Skeletal muscle satellite cell (primary cell): ENCODE measurements at regions not wholly inside any gene's neighbourhood (a gene's known extent, or its start where the extent isn't known, plus 50 kb on each side); places are given as distances from the start of the nearest gene placed in this dataset.
"Not testable (repeated sequence)": the region's sequence is repeated elsewhere in the genome, so short reads cannot be mapped to it uniquely, and the experiment has no call there.

Source experiments
- H3K27me3 ChIP-seq: 2 replicates; pipeline ENCODE4 v1.7.0; 2013; ENCODE audit warnings: low read length; ENCODE audit not compliant: control insufficient read depth, insufficient read depth
- H3K36me3 ChIP-seq: 2 replicates; pipeline ENCODE4 v1.7.0; 2013; ENCODE audit warnings: mild to moderate bottlenecking, control low read depth, low read length; ENCODE audit not compliant: insufficient read depth
- H3K4me1 ChIP-seq: 2 replicates; pipeline ENCODE4 v1.7.0; 2013; ENCODE audit warnings: low read length; ENCODE audit not compliant: control insufficient read depth, insufficient read depth
- H3K4me2 ChIP-seq: 2 replicates; pipeline ENCODE4 v1.7.0; 2013; ENCODE audit warnings: mild to moderate bottlenecking, low read length
- H3K4me3 ChIP-seq: 2 replicates; pipeline ENCODE4 v1.7.0; 2013; ENCODE audit warnings: low read length
- H3K9ac ChIP-seq: 2 replicates; pipeline ENCODE4 v1.7.0; 2013; ENCODE audit warnings: mild to moderate bottlenecking, low read depth, low read length, moderate library complexity
- H3K9me3 ChIP-seq: replicated peaks from 2 replicates; pipeline ENCODE4 v1.7.0; 2013; ENCODE audit warnings: mild to moderate bottlenecking, control low read depth, low read length

GRCh38 chr2:67318993-67319481, 78.1 kb upstream of the ETAA1 start:
- no peaks in the 10 kb centered on the region for H3K9me3 ChIP-seq
- no peaks in the 10 kb centered on the region for H3K27me3 ChIP-seq
- H3K4me1 ChIP-seq, result peaks cover 5% of the 10 kb centered on the region
- H3K9ac ChIP-seq, result no peak overlapping the region
- no peak overlapping the region for H3K4me3 ChIP-seq
- no peaks in the 10 kb centered on the region for H3K36me3 ChIP-seq
- no peak overlapping the region for H3K4me2 ChIP-seq

DNA sequence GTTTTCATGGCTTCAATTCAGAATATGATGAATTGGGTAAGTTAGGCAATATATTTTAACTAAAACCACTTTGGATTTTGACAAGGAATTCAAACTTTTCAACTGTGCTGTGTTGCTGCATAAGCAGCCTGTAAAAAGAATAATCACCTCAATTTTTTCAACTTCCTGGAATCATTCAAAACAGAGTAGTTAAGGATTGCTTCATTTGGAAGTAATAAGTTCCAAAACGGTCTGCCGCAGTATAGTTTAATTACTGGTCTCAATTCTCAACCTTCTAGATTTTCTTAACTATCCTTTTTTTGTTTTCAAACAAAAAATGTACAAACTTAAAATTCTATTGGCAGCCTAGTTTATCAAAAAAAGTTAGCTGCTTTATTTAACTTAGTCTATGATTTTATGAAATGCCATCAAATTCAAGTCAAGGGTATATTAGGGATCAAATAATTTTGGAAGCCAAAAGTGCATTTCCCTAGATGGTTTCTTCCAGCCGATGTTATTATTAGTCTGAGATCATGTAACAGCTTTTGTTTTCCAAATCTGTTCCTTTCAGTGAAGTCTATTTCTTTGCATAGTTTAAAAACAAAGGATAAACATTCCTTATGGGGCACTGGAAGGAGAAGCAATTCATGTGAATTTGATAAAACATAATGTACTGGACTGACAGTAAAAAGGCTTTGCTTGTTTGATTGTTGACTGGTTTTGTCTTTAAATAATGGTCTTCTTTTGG, 76.1 kb upstream of the ETAA1 start:
- Histone ChIP-seq H3K4me1 (peaks cover 5% of the 10 kb centered on the region), H3K27me3 (no peaks in the 10 kb centered on the region), H3K36me3 (no peaks in the 10 kb centered on the region), H3K4me2 (no peak overlapping the region), H3K4me3 (no peak overlapping the region), H3K9me3 (no peaks in the 10 kb centered on the region), H3K9ac (no peak overlapping the region)

- Histone ChIP-seq H3K4me1 (peaks cover 5% of the 10 kb centered on the region), H3K4me2 (no peak overlapping the region), H3K27me3 (no peaks in the 10 kb centered on the region), H3K9me3 (no peaks in the 10 kb centered on the region), H3K9ac (no peak overlapping the region), H3K36me3 (no peaks in the 10 kb centered on the region), H3K4me3 (no peak overlapping the region)
These were observed 75.6 kb upstream of the ETAA1 start for GRCh38 chr2:67321588-67321903.

- no peaks in the 10 kb centered on the region for H3K9me3 ChIP-seq
- H3K27me3 ChIP-seq, result no peaks in the 10 kb centered on the region
- no peaks in the 10 kb centered on the region for H3K36me3 ChIP-seq
- H3K4me2 ChIP-seq, result peak overlapping the region; percentile 67
- peaks cover 5% of the 10 kb centered on the region for H3K4me1 ChIP-seq
- peak overlapping the region; percentile 7 for H3K9ac ChIP-seq
- no peak overlapping the region for H3K4me3 ChIP-seq
These were observed 74.7 kb upstream of the ETAA1 start for GRCh38 chr2:67322353-67323001.

GRCh38 chr2:67323209-67323991, 73.7 kb upstream of the ETAA1 start:
- H3K9me3 ChIP-seq, result no peaks in the 10 kb centered on the region
- no peak overlapping the region for H3K9ac ChIP-seq
- no peaks in the 10 kb centered on the region for H3K27me3 ChIP-seq
- no peak overlapping the region for H3K4me3 ChIP-seq
- peaks cover 5% of the 10 kb centered on the region for H3K4me1 ChIP-seq
- no peaks in the 10 kb centered on the region for H3K36me3 ChIP-seq
- H3K4me2 ChIP-seq, result no peak overlapping the region

- H3K9ac ChIP-seq, result no peak overlapping the region
- no peak overlapping the region for H3K4me2 ChIP-seq
- no peaks in the 10 kb centered on the region for H3K36me3 ChIP-seq
- no peaks in the 10 kb centered on the region for H3K9me3 ChIP-seq
- no peak overlapping the region for H3K4me3 ChIP-seq
- no peaks in the 10 kb centered on the region for H3K27me3 ChIP-seq
- no peaks in the 10 kb centered on the region for H3K4me1 ChIP-seq
These were observed 67.6 kb upstream of the ETAA1 start for GRCh38 chr2:67329513-67329912.

DNA sequence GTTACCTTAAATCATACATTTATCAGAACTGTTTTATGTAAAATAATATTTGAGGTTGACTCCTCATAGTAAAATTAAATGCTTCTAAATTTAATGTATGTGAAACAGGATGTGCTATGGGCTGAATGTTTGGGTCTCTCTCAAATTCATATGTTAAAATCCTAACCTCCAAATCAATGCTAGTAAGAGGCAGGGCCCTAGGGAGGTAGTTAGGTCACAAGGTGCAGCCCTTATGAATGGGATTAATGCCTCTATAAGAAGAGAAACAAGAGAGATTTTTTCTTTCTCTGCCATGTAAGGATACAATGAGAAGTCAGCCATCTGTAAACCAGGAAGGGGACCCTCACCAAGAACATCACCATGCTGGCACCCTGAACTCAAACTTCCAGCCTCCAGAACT, 67.2 kb upstream of the ETAA1 start:
- H3K4me1 ChIP-seq, result no peaks in the 10 kb centered on the region

DNA sequence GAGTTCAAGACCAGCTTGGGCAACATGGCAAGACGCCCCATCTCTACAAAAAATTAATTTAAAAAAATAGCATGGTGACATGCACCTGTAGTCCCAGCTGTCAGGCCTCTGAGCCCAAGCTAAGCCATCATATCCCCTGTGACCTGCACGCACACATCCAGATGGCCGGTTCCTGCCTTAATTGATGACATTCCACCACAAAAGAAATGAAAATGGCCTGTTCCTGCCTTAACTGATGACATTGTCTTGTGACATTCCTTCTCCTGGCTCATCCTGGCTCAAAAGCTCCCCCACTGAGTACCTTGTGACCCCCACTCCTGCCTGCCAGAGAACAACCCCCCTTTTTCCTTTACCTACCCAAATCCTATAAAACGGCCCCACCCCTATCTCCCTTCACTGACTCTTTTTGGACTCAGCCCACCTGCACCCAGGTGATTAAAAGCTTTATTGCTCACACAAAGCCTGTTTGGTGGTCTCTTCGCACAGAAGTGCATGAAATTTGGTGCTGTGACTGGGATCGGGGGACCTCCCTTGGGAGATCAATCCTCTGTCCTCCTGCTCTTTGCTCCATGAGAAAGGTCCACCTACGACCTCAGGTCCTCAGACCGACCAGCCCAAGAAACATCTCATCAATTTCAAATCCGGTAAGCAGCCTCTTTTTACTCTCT, 65.6 kb upstream of the ETAA1 start:
- not testable (repeated sequence) for H3K9ac ChIP-seq, H3K4me2 ChIP-seq, H3K4me1 ChIP-seq, H3K9me3 ChIP-seq, H3K36me3 ChIP-seq, H3K4me3 ChIP-seq, H3K27me3 ChIP-seq

More for the DNA sequence above, 67.2 kb upstream of the ETAA1 start:
- H3K4me2 ChIP-seq, result no peak overlapping the region
- H3K9me3 ChIP-seq, result no peaks in the 10 kb centered on the region
- no peaks in the 10 kb centered on the region for H3K27me3 ChIP-seq
- no peaks in the 10 kb centered on the region for H3K36me3 ChIP-seq
- no peak overlapping the region for H3K9ac ChIP-seq
- H3K4me3 ChIP-seq, result no peak overlapping the region

DNA sequence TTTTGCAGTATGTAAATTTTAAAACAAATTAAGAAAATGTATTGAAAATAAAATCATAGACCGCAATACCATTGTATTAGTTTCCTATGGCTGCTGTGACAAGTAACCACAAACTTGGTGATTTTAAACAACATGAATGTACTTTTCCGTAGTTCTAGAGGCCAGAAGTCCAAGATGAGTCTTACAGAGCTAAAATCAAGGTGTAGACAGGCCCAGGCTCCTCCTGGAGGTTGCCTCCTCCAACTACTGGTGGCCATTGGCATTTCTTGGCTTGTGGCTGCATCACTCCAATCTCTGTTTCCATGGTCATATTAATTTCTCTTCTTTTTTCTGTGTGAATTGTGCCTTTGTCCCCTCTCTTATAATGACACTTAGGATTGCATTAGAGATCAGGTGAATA, 59.2 kb upstream of the ETAA1 start:
- H3K4me2 ChIP-seq, result no peak overlapping the region
- H3K27me3 ChIP-seq, result no peaks in the 10 kb centered on the region
- H3K4me3 ChIP-seq, result no peak overlapping the region
- H3K4me1 ChIP-seq, result no peaks in the 10 kb centered on the region
- H3K9me3 ChIP-seq, result no peaks in the 10 kb centered on the region
- H3K36me3 ChIP-seq, result no peaks in the 10 kb centered on the region
- H3K9ac ChIP-seq, result no peak overlapping the region

- Histone ChIP-seq H3K4me3 (no peak overlapping the region), H3K9me3 (no peaks in the 10 kb centered on the region), H3K27me3 (no peaks in the 10 kb centered on the region), H3K4me1 (no peaks in the 10 kb centered on the region), H3K36me3 (no peaks in the 10 kb centered on the region), H3K9ac (no peak overlapping the region), H3K4me2 (no peak overlapping the region)
These were observed 58.4 kb upstream of the ETAA1 start for GRCh38 chr2:67338601-67339233.
